GM21423 (cell line): ENCODE measurements at regions not wholly inside any gene's neighbourhood (a gene's known extent, or its start where the extent isn't known, plus 50 kb on each side); places are given as distances from the start of the nearest gene placed in this dataset.

Source experiments
- ATAC-seq: cut with Tn5 transposase; IDR thresholded peaks from one replicate; pipeline ENCODE4 v1.9.1; 2021; ENCODE audit warnings: mild to moderate bottlenecking, moderate library complexity; ENCODE audit not compliant: unreplicated experiment

DNA sequence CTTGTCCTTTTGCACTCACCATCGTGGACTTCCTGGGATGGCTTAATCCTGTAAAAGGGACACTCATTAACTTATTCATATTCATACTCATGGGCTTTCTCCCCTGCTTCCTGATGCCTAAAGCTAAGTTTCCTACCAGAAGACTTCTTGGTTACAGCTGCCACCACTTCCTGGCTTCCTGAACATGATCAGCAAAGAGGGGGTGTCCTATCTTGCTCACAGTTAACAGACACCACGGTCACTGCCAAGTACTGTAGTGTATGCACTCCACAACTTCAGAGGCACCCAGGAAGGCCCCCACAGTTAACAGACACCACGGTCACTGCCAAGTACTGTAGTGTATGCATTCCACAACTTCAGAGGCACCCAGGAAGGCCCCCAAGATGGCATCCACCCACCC, 177.8 kb downstream of the SIPA1L2 start:
- ATAC-seq, result no peak

DNA sequence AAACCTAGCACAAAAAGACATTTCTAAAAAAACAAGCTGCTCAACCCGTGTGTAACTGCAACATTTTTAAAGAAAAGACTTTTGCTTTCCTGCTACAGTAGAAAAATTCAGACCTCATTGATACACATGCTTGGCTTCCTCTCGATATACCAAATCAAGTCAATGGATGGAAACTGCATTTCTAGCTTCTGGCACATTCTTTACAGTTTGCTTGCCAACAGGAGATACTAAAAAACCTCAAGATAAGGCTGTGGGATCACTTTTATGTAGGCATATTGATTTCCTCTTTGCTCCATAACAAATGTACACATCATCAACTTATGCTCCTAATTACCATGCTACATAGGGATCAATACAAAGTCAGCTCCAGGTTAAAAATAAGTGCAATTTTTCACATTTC, 178.4 kb downstream of the SIPA1L2 start:
- no peak for ATAC-seq

DNA sequence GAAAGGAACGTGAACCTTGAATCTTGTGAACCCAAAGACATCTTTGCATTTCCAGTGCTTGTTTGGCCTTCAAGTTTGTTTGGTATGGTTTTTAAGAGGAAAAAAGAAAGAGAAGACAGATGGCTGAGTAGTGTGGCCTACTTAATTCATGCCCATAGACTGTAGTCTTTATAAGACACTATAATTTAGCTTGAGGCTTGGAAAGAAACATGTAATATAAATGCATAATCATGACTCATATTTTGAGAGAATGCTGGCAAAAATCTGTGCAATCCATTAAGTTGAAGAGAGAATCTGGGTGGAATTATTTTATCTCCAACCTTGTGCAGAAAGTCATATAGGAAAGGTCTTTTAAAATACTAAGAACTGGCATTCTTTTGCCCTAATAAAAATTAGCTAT, 179.3 kb downstream of the SIPA1L2 start:
- no peak for ATAC-seq

DNA sequence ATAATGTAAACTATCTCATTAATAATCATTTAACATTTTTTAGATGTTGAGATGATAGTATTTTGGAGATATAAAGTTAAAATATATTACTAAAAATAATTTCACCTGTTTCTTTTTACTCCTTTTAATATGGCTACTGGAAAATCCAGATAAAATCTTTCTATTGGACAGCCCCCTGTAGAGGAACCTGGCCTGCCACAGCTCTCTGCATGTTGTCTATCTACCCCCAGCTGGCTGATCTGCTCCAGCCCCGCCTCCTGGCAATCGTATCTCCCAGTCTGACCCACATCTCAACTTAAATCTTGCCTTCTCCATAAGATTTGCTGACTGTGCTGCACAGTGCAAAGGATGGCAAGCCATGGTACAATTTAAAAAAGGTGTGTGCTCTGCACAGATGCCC, 182.8 kb downstream of the SIPA1L2 start:
- ATAC-seq, result no peak

DNA sequence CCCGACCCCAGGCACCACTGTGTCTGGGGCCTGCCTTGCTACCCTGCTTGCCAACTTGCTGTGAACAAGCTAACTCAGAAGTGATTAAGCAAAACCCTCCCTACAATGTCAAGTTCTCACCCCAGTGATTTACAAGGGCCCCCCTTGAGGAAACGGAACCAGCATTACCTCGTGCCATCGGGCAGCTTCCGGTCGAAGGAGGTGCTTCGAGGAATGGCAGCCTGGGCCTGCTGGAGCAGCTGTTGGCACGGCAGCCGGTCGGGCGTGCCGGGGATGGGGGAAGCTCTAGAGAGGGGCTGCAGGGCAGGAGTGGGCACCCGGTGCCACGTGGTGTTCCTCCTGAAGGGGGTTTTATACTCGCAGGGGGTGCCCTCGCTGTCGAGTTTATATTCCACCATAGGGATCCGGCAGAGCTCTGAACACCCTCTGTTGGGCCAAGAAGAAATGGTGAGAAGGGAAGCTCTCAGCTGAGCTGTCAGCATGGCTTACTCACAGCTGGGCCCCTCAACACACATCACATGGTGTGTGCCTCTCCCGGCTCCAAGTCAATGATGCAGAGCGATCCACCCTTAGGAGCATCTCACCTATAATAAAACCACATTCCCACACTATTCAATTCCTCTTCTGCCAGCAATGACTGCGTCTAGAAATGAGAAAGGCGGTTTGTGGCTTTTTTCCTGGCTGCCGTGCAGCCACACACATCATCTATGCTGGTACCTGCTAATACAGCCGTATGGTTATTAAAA, 184.4 kb downstream of the SIPA1L2 start:
- ATAC-seq, result no peak

DNA sequence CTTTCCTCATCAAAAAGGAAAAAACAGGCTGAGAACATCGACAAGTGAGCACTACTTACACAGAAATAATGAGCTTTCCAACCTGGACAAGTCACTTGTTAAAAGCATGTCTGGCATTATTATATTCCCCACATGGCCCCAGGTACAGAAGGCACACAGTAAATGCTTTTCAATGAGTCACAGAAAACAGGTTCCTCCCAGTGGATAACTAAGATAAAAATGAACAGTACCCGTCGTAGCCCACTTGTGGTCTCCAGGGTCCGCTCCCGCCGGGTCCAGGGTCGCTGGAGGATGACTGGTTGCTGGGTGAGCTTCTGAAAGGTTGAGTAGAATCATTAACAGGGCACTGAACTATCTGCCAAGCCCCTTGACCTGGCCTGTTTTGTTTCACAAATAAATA, 186.6 kb downstream of the SIPA1L2 start:
- ATAC-seq, result no peak

DNA sequence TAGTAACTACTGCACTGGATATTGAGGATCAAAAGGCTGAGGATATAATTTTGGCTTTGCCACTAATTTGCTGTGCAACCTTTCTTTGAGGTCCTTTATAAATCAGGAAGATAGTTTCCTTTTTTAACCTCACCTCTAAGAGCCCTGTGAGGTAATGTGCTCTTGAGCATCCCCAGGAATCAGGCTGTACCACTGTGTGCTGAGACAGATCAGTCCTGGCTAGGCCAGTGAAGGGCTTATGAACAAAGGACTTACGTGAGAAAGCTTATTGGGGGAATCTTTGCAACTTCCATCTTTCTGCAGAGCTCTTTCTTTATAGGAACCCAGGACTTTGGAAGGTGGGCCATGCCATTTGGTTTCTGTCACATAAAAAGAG, 188.9 kb downstream of the SIPA1L2 start:
- ATAC-seq, result no peak

DNA sequence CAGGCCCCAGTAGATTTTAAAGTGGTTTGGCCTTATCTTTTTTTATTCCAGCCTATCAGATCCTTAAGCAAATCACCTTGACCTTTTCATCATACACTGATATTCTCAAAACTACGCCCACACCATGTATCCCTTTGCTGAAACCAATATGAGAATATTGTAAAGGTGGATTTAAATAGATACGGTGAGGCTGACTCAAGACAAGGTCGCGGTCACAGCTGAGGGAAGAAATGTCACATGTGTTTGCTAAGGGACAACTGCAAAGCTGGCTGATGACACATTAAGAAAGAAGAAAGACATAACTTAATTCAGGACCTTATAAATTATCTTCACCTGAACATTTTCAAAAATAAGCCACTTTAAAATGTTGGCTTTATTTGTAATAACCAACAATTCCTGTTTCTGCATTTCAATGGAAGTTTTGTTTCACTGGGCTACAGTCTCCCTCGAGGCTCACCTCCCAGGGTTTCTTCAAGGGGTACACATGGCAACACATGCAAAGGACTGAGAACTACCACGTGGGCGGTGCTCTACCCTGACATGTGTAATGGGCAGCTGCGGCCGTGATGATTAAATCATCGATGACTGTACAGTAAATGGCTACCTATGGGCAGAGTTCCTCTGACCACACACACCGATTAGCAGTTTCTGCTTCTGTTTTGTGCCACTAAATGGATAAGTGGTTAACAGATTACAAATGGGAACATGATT, 189.5 kb downstream of the SIPA1L2 start:
- no peak for ATAC-seq

DNA sequence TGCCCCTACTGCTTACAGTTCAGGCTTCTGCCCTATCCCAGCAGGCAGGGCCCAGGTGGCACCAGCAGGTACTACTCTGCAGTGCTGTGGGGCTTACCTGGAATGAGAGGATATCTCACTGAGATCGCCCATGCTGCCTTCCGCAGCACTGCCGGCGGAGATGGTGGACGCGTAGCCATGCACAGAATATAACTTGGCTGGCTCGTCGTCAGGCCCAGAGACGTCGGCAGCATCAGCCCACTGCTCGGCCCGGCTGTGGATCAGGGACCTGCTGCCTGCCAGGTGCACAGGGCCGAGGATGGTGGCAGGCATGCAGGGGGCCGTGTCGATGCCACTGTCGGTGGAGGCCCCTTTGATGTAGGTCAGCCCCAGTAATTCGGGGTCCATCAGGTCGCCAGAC, 190.9 kb downstream of the SIPA1L2 start:
- ATAC-seq, result no peak

DNA sequence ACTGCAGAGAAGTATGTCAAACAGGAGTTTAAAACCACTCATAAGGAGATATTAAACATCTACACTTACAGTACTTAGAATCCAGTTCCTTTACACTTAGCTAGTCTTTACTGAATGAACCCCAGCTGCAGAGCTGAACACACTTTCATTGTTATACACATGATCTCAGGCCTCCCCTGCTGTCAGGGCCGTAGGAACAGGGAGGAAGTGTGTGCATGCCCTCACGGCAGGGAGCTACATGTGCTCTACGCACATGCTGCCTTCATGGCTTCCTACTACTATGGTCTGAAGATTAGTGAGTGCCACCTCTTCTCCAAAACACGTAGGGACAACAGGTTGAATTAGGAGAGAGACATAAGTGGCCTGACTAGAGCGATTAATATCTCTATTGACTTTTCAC, 191.5 kb downstream of the SIPA1L2 start:
- no peak for ATAC-seq

DNA sequence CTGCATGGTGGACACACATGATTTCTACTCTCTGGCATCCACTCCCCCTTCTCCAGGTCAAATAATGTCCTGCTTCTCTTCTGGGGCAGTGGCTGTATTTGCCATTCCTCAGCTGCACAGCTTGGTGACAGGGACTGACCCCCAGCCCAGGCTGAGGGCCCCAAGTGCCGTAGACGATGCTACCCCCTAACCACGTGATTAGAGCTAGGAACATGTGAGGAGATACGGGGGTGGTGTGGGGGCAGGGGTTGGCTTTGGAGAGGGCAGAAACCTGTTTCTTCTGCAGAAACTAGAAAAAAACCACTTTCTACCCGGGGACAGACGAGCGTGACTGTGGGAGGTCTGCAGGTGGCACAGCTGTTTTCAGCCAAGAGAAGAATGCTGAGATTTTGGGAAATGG, 192.4 kb downstream of the SIPA1L2 start:
- no peak for ATAC-seq

DNA sequence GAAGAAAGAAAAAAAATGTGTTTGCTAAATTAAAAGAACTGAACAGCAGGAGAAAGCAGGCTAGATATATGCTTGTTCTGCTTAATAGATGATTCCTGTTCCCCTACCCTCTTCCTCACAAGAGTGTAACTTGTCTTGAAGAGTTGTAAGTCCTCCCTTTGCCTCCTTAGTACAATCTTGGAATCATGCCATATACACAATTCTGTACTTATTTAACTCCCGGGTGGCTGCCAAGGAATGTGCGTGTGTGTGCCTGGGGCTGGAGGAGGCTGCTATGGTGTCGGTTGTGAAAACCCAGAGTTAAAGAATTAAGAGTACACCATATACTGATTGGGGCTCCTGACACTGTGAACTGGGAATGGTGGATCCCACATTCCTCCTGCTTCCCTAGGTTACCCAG, 194.2 kb downstream of the SIPA1L2 start:
- ATAC-seq, result no peak

DNA sequence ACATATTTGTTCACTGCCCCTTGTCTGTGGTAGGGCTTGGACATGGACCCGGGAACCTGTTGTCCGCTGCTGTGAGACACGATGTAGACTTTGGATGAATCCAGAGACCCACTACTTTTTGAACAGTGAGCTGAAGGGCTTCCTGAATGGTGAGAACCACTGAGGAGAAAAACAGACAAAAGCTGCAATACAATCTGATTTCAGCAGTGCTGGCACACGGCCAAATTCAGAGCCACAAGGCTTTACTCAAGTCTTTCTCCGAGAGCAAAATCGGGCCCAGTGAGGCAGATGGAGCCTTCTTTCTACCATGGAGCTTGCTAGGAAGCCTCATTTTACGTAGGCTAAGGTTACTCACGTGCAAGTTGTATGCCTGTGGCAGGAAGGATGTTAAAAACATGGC, 197.6 kb downstream of the SIPA1L2 start:
- ATAC-seq, result no peak

DNA sequence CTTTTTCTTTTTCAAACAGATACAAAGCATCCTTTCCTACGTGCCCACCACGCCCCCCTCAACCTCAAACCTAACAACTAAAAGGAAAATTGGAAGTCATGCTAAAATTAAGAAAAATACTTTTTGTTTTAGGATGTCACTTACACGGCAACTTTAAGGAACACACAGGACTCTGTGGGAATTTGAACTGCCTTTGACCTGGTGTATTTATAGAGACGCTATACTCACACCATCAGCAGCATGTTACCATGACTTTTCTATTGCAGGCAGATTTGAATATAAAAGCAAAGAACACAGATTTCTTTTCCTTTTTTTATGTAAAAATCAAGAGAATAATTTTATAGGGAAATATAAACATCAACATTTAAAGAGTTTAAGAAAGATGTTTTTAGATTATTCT, 198.2 kb downstream of the SIPA1L2 start:
- no peak for ATAC-seq

DNA sequence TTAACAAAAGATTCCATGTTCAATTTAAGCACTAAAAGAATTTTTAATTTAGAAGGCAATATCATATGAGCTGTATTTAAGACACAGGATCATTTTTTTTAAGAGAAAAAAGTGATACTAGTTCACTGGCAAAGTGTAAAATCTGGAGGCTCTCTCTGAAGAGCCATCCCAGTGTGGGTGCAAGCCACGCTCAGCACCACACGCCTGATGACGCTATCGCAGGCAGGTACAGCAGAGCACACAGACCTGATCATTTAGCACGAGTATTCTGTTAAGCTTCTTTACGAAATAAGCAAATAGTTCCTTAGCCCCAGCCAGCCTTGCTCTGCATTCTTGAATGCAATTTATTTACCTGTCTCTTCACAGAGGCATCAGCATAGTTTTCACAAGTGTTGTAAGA, 198.6 kb downstream of the SIPA1L2 start:
- no peak for ATAC-seq

DNA sequence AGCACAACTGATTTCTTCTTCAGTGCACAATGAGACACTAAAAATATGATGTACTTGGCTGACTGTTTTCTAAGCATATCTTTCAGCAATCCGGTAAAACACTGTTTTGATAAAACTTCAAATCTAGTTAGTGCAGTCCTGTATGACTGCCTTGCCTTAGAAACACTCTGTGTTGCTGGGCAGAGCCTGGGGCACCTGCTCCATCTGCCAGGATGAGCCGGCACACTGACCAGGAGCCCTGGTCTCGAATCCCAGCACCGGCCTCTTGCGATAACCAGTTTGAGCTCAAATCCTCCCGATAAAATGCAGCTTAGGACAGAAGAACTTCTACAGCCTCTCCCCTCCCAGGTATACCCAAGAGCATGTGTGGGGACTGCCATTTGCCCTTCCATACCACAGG, 199.5 kb downstream of the SIPA1L2 start:
- ATAC-seq, result no peak

DNA sequence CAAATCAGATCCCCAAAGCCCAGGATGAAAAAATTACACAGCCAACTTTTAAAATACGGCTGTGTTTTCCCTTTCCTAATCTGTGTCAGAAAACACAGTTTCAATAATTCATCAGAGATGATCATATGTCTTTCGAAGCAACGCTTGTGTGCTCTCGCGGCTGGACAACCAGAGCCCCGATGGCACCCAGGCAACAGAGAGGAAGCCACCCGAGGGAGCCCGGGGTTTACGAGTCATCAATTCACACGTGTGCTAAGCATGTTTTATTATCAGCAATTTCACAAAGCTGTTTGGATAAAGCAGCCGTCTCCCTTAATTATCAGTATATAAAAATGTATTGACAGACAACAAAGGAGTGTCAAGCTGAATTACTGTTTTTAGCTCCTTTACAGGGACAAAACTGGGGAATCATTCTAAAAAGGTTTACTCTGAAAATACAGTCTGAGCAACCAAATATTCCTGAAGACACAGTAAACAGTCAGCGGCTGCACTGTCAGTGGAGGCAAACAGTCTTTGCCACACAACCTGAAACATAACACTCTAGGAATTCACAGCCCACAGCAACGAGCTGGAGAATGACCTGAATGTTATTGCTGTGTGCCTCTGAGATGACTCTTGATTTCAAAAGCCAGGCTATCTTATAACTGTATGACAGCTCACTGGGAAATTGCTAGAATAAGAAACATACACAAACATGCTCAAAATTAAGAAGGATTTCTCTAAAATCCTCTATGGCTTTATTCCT, 201.0 kb downstream of the SIPA1L2 start:
- no peak for ATAC-seq

DNA sequence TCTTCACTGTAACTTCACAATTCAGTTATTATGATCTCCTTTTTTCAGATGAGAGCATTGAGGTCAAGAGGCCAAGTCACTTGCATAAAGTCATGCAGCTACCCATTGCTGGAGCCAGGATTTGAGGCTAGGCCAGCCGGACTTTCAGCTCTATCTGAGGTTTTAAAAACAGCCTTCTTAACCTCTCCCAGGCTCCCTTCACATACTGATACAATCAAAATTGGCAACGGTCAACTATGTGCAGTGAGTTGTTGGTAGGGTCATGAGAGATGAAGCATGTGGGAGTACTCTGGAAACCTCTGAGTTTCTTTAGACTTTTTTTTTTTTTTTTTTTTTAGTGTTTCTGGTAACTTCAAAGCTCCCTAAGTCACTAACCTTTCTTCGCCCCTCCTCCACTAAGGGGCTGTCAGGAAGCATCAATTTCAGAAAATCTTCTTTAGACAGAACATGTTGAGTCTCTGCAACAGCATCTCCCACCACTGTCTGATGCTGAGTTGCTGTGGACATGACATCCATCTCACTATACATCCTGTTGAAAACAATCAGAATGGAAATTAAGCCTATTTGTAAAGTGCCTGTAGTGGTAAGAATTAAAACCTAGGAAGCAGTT, 201.8 kb downstream of the SIPA1L2 start:
- no peak for ATAC-seq

DNA sequence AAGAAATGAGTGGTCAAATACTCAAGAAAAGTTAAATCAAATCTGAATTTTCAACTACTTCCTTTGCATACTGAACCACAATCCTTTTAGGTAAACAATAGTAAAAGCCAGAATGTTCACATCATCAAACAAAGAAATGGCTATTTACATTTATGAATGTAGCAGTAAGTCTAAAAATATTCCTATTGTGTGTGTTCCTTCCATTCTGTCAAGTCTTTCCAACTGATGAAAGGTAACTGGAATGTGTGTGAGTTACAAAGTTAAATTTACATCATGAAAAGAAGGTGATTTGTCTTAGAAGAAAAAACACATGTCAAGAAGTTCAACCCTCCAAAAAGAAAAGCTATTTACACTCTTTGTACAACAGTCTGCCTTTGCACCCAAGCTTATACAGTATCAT, 203.1 kb downstream of the SIPA1L2 start:
- no peak for ATAC-seq

DNA sequence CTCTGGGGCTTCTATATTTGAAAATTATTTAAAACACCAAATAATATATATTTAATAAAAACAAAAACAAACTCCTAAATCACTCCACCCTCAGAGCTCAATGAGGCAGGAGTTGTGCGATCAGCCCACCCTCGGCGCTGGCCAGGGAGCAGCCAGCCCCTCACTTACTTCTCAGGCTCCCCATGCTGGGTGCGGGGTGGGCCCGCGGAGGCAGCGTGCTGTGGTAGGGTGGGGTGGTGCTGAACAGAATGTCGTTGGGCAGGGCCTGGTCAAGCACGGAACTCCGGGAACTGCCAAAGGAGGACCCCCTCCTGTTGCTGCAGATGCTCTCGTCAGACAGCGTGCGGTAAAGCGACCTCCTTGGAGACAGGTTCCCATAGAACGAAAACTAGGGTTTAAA, 204.5 kb downstream of the SIPA1L2 start:
- ATAC-seq, result no peak

DNA sequence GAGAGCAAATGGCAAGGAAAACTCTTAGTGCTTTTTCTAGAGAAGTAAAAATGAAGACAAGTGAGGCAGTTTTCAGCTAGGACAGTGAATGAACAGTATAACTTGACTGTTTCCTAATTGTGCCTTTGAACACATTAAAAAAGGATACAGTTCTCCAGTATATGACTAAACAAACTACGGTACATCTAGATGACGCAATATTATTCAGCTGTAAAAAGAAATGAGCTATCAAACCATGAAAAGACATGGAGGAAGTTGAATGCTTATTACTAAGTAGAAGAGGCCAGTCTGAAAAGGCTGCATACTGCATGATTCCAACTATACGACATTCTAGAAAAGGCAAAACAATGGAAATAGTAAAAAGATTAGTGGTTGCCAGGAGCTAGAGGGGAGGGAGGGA, 206.3 kb downstream of the SIPA1L2 start:
- ATAC-seq, result no peak

DNA sequence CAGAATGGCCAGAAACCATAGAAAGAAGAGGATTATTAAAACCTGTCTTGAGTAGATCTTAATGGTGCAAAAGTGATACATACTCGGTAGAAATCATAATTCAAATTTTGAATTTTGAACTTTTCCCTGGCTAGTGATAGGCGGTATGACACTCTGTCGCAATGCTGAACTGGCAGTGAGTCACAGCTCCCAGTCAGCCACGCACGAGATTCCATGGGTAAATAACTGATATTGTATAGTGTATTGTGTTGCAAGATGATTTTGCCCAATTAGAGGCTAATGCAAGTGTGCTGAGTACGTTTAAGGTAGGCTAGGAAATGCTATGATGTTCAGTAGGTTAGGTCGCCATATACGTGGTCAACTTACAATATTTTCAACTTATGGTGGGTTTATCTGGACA, 207.0 kb downstream of the SIPA1L2 start:
- no peak for ATAC-seq
